ENCODE measurements at regions not wholly inside any gene's neighbourhood (a gene's known extent, or its start where the extent isn't known, plus 50 kb on each side); places are given as distances from the start of the nearest gene placed in this dataset.

DNA sequence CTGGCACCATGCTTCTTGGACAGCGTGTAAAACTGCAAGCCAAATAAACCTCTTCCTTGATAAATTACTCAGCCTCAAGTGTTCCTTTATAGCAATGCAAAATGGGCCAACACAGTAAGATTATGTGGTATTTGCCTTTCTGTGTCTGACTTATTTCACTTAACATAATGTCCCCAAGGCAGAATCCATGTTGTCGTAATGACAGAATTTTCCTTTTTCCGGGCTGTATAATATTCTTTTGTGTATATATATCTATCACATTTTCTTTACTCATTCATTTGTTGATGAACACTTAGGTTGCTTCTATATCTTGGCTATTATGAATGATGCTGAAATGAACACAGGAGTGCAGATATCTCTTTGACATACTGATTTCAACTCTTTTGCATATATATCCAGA, 209.1 kb upstream of the PTER start:
- Histone ChIP-seq H3K27me3 (ENCODE audit: control insufficient read depth in 2 of 2, insufficient read depth in 2 of 2, low read length in 2 of 2) (no peaks in the 10 kb centered on the region), H3K36me3 (ENCODE audit: control insufficient read depth in 2 of 2, extremely low read depth in 1 of 2, insufficient read depth in 2 of 2, low read length in 2 of 2) (no peaks in the 10 kb centered on the region), H3K4me2 (ENCODE audit: insufficient read depth, low read length) (no peak overlapping the region), H3K9me1 (replicated peaks; ENCODE audit: control insufficient read depth, extremely low read depth, insufficient read depth, low read length) (no peaks in the 10 kb centered on the region), H3K4me1 (ENCODE audit: control insufficient read depth, extremely low read depth, insufficient read depth, low read length) (no peaks in the 10 kb centered on the region), H3K9ac (replicated peaks; ENCODE audit: extremely low read depth, insufficient read depth, low read length) (no peak overlapping the region), H2AFZ (ENCODE audit: low read depth, low read length) (no peak overlapping the region), H3K79me2 (ENCODE audit: control insufficient read depth, insufficient read depth, low read length) (no peaks in the 10 kb centered on the region), H4K20me1 (replicated peaks; ENCODE audit: control insufficient read depth, extremely low read depth, insufficient read depth, low read length) (no peaks in the 10 kb centered on the region), H3K4me3 (replicated peaks in 1 of 3; ENCODE audit: insufficient read depth in 1 of 3, low read depth in 1 of 3, low read length in 3 of 3) (no peak overlapping the region), H3K27ac (ENCODE audit: insufficient read depth, low read depth, low read length) (no peak overlapping the region), H3K9me3 (replicated peaks; ENCODE audit: control insufficient read depth, insufficient read depth, low read length) (no peaks in the 10 kb centered on the region)
- no TSS peak for BruUV-seq (replicated peaks)
- TF ChIP-seq POLR2A (IDR thresholded peaks at IDR 0.05; ENCODE audit: low read depth, low read length) (no peak), EZH2 (IDR thresholded peaks at IDR 0.05; ENCODE audit: borderline replicate concordance, low read depth, low read length, severe bottlenecking) (no peak), GATA2 (IDR thresholded peaks at IDR 0.05; ENCODE audit: insufficient read depth, insufficient read length, low read depth, low read length) (no peak), POLR2AphosphoS5 (IDR thresholded peaks at IDR 0.05; ENCODE audit: insufficient read depth, low read depth, low read length) (no peak), MYC (IDR thresholded peaks at IDR 0.05; ENCODE audit: low read depth, low read length) (no peak), JUN (IDR thresholded peaks at IDR 0.05; ENCODE audit: borderline replicate concordance, insufficient read depth, insufficient read length, low read depth) (no peak)
- TF ChIP-seq, protein P1, sequence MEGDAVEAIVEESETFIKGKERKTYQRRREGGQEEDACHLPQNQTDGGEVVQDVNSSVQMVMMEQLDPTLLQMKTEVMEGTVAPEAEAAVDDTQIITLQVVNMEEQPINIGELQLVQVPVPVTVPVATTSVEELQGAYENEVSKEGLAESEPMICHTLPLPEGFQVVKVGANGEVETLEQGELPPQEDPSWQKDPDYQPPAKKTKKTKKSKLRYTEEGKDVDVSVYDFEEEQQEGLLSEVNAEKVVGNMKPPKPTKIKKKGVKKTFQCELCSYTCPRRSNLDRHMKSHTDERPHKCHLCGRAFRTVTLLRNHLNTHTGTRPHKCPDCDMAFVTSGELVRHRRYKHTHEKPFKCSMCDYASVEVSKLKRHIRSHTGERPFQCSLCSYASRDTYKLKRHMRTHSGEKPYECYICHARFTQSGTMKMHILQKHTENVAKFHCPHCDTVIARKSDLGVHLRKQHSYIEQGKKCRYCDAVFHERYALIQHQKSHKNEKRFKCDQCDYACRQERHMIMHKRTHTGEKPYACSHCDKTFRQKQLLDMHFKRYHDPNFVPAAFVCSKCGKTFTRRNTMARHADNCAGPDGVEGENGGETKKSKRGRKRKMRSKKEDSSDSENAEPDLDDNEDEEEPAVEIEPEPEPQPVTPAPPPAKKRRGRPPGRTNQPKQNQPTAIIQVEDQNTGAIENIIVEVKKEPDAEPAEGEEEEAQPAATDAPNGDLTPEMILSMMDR (IDR thresholded peaks at IDR 0.05; ENCODE audit: extremely low read depth in 1 of 2, insufficient read depth in 1 of 2, low read depth in 1 of 2, low read length in 2 of 2) = no peak
- TF ChIP-seq, protein P2, sequence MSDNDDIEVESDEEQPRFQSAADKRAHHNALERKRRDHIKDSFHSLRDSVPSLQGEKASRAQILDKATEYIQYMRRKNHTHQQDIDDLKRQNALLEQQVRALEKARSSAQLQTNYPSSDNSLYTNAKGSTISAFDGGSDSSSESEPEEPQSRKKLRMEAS (IDR thresholded peaks at IDR 0.05; ENCODE audit: insufficient read depth, insufficient read length) = no peak
- dilution Hi-C loops (cut with MboI; ENCODE audit: extremely low pct_ligation_motif_present, low sequenced_read_pairs) (no loop called here), intact Hi-C loops (cut with micrococcal nuclease) (no loop called here)
- POLR2A ChIA-PET = no interaction called here
- FAIRE-seq = no peak
- DNase-seq (ENCODE audit: low read depth, low spot score) = no peak
- CTCF ChIA-PET = no interaction called here

Data from endothelial cell of umbilical vein (primary cell).